SK-N-SH treated with all-trans-retinoic acid at 6 μM for 48 hours (cell line): ENCODE measurements at regions not wholly inside any gene's neighbourhood (a gene's known extent, or its start where the extent isn't known, plus 50 kb on each side); places are given as distances from the start of the nearest gene placed in this dataset.

ENCODE experiments used
- ARNTL ChIP-seq: fragments of 450-650 bp; formaldehyde crosslinking; IDR thresholded peaks from 2 replicates; pipeline ENCODE4 v1.5.0; 2020; ENCODE audit warnings: low read depth, mild to moderate bottlenecking, moderate library complexity, borderline replicate concordance
- CREB5 ChIP-seq: fragments of 250-450 bp; sonication (Bioruptor Pico); IDR thresholded peaks from 2 replicates; pipeline ENCODE4 v1.5.1; 2020; ENCODE audit warnings: low read depth, mild to moderate bottlenecking, moderate library complexity
- OSR1 ChIP-seq: fragments of 250-450 bp; sonication (Bioruptor Pico); IDR thresholded peaks from 2 replicates; pipeline ENCODE4 v1.8.0; 2022; ENCODE audit warnings: moderate library complexity, mild to moderate bottlenecking, inconsistent platforms
- PATZ1 ChIP-seq: fragments of 250-450 bp; sonication (Bioruptor Pico); IDR thresholded peaks from 2 replicates; pipeline ENCODE4 v1.8.0; 2020; ENCODE audit warnings: mild to moderate bottlenecking, moderate library complexity, borderline replicate concordance
- PPARA ChIP-seq: fragments of 250-450 bp; sonication (Bioruptor Pico); IDR thresholded peaks from 2 replicates; pipeline ENCODE4 v1.5.0; 2020; ENCODE audit warnings: mild to moderate bottlenecking, borderline replicate concordance
- SNAI2 ChIP-seq: fragments of 250-450 bp; sonication (Bioruptor Pico); IDR thresholded peaks from 2 replicates; pipeline ENCODE4 v1.5.0; 2020; ENCODE audit warnings: mild to moderate bottlenecking, moderate library complexity
- TCF4 ChIP-seq: fragments of 250-450 bp; sonication (Bioruptor Pico); IDR thresholded peaks from 2 replicates; pipeline ENCODE4 v1.8.0; 2021; ENCODE audit warnings: mild to moderate bottlenecking, moderate library complexity, borderline replicate concordance
- TOX ChIP-seq: fragments of 250-450 bp; sonication (Bioruptor Pico); IDR thresholded peaks from 2 replicates; pipeline ENCODE4 v1.8.0; 2021; ENCODE audit warnings: mild to moderate bottlenecking, moderate library complexity, borderline replicate concordance
- ZFP3 ChIP-seq: fragments of 250-450 bp; sonication (Bioruptor Pico); IDR thresholded peaks from 2 replicates; pipeline ENCODE4 v1.5.0; 2020; ENCODE audit warnings: mild to moderate bottlenecking, moderate library complexity
- ZFP30 ChIP-seq: fragments of 450-650 bp; formaldehyde crosslinking; IDR thresholded peaks from 2 replicates; pipeline ENCODE4 v1.5.0; 2022; ENCODE audit warnings: mild to moderate bottlenecking, moderate library complexity
- ZNF8 ChIP-seq: fragments of 450-650 bp; formaldehyde crosslinking; IDR thresholded peaks from 2 replicates; pipeline ENCODE4 v1.5.0; 2020; ENCODE audit warnings: mild to moderate bottlenecking, moderate library complexity

GRCh38 chr3:23653647-23654525, 151.9 kb upstream of the UBE2E1 start:
- TF ChIP-seq TOX (CRISPR knock-in tag) = no peak
- TF ChIP-seq CREB5 (CRISPR knock-in tag) = no peak
- TF ChIP-seq SNAI2 = no peak
- TF ChIP-seq ARNTL = no peak
- TF ChIP-seq ZNF8 (CRISPR knock-in tag) = no peak
- no peak for TF ChIP-seq ZFP30
- TF ChIP-seq PATZ1 (CRISPR knock-in tag) = no peak
- no peak for TF ChIP-seq ZFP3
- TF ChIP-seq OSR1 = no peak
- no peak for TF ChIP-seq PPARA
- no peak for TF ChIP-seq TCF4 (CRISPR knock-in tag)
